HTR-8/SVneo (cell line): ENCODE measurements at regions not wholly inside any gene's neighbourhood (a gene's known extent, or its start where the extent isn't known, plus 50 kb on each side); places are given as distances from the start of the nearest gene placed in this dataset.
"Not testable (repeated sequence)": the region's sequence is repeated elsewhere in the genome, so short reads cannot be mapped to it uniquely, and the experiment has no call there.

Source experiments
- DNase-seq: peaks from one replicate; pipeline ENCODE4 v3.0.0; 2011; ENCODE audit warnings: low spot score, mixed read lengths; ENCODE audit not compliant: insufficient read length
- FAIRE-seq: peaks from 2 replicates; lab custom pipeline; 2011; peaks lifted over from hg19 to GRCh38; lab: Jason Lieb, UNC

- not testable (repeated sequence) for FAIRE-seq, DNase-seq
Measured at GRCh38 chr6:60395261-60395660, 1890.8 kb downstream of the KHDRBS2 start.

- DNase-seq, FAIRE-seq: not testable (repeated sequence)
Measured at GRCh38 chr6:60392969-60393368, 1893.1 kb downstream of the KHDRBS2 start.

- FAIRE-seq, DNase-seq: not testable (repeated sequence)
Measured at GRCh38 chr6:60389094-60389493, 1896.9 kb downstream of the KHDRBS2 start.

GRCh38 chr6:60384614-60385013 is 1901.4 kb downstream of the KHDRBS2 start:
- not testable (repeated sequence) for DNase-seq, FAIRE-seq

GRCh38 chr6:60382771-60383170 is 1903.3 kb downstream of the KHDRBS2 start:
- not testable (repeated sequence) for DNase-seq, FAIRE-seq

- not testable (repeated sequence) for DNase-seq, FAIRE-seq
Measured at GRCh38 chr6:60374078-60374477, 1911.9 kb downstream of the KHDRBS2 start.

- FAIRE-seq, DNase-seq: not testable (repeated sequence)
Measured at GRCh38 chr6:60367800-60368199, 1918.2 kb downstream of the KHDRBS2 start.

- not testable (repeated sequence) for DNase-seq
Measured at GRCh38 chr6:60365901-60366300, 1920.1 kb downstream of the KHDRBS2 start.

GRCh38 chr6:60342411-60343008 is 1943.5 kb downstream of the KHDRBS2 start:
- not testable (repeated sequence) for DNase-seq, FAIRE-seq

More at GRCh38 chr6:60365901-60366300, 1920.1 kb downstream of the KHDRBS2 start:
- FAIRE-seq, result not testable (repeated sequence)

- FAIRE-seq, result not testable (repeated sequence)
- DNase-seq, result peak; percentile 0
Measured at GRCh38 chr6:60338328-60339071, 1947.5 kb downstream of the KHDRBS2 start.

- not testable (repeated sequence) for FAIRE-seq, DNase-seq
Measured at GRCh38 chr6:60335124-60335523, 1950.9 kb downstream of the KHDRBS2 start.

GRCh38 chr6:60333708-60334107 is 1952.3 kb downstream of the KHDRBS2 start:
- not testable (repeated sequence) for DNase-seq, FAIRE-seq

GRCh38 chr6:60308939-60309338 is 1977.1 kb downstream of the KHDRBS2 start:
- not testable (repeated sequence) for DNase-seq, FAIRE-seq
